Nephron (organoid): ENCODE measurements at regions not wholly inside any gene's neighbourhood (a gene's known extent, or its start where the extent isn't known, plus 50 kb on each side); places are given as distances from the start of the nearest gene placed in this dataset.

Source experiments
- H3K27ac Mint-ChIP-seq, 3 experiments: 2 replicates each; pipeline ENCODE4 v1.8.0; 2020; ENCODE audit warnings: mixed read lengths in 3 of 3, mild to moderate bottlenecking in 2 of 3, moderate library complexity in 1 of 3
- H3K27me3 Mint-ChIP-seq: 2 replicates; pipeline ENCODE4 v1.8.0; 2021; ENCODE audit warnings: low read depth, mild to moderate bottlenecking, moderate library complexity, mixed read lengths
- H3K36me3 Mint-ChIP-seq: 2 replicates; pipeline ENCODE4 v1.8.0; 2020; ENCODE audit warnings: low read depth, mixed read lengths
- H3K4me1 Mint-ChIP-seq: 2 replicates; pipeline ENCODE4 v1.8.0; 2020; ENCODE audit warnings: mixed read lengths
- H3K4me3 Mint-ChIP-seq, 3 experiments: 2 replicates each; pipeline ENCODE4 v1.8.0; 2020; ENCODE audit warnings: mild to moderate bottlenecking in 3 of 3, mixed read lengths in 3 of 3, moderate library complexity in 2 of 3
- H3K9me3 Mint-ChIP-seq: 2 replicates; pipeline ENCODE4 v1.8.0; 2020; ENCODE audit warnings: mixed read lengths
- CTCF ChIP-seq, 3 experiments: fragments of 200-600 bp; sonication (generic); IDR thresholded peaks; one replicate each; pipeline ENCODE4 v1.5.0; 2021; ENCODE audit warnings: antibody characterized with exemption in 3 of 3; ENCODE audit not compliant: unreplicated experiment in 3 of 3

- no peak overlapping the region for H3K4me3 Mint-ChIP-seq
Measured at GRCh38 chr5:159480849-159481248, 150.6 kb upstream of the IL12B start.

DNA sequence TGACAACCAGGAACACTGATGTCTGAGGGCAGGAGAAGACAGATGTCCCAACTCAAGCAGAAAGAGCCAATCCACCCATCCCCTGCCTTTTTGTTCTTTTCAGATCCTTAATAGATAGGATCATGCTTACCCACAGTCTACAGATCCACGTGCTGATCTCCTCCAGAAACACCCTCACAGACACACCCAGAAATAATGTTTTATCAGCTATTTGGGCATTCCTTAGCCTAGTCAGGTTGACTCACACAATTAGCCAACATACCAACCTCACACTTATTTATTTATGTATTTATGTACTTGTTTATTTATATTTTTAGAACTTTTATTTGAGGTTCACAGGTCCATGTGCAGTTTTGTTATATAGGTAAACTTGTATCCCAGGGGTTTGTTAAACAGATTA is 151.5 kb upstream of the IL12B start:
- no peaks in the 10 kb centered on the region for H3K4me1 Mint-ChIP-seq
- H3K36me3 Mint-ChIP-seq, result no peaks in the 10 kb centered on the region
- no peaks in the 10 kb centered on the region for H3K9me3 Mint-ChIP-seq
- H3K27me3 Mint-ChIP-seq, result peaks cover 12% of the 10 kb centered on the region
- TF ChIP-seq CTCF (IDR thresholded peaks at IDR 0.05; ENCODE audit: unreplicated experiment in 3 of 3), result no peak
- no peak overlapping the region for H3K4me3 Mint-ChIP-seq
- no peak overlapping the region for H3K27ac Mint-ChIP-seq

More at GRCh38 chr5:159480849-159481248, 150.6 kb upstream of the IL12B start:
- H3K27me3 Mint-ChIP-seq, result peaks cover 12% of the 10 kb centered on the region
- no peaks in the 10 kb centered on the region for H3K36me3 Mint-ChIP-seq
- H3K9me3 Mint-ChIP-seq, result no peaks in the 10 kb centered on the region
- H3K27ac Mint-ChIP-seq, result no peak overlapping the region
- TF ChIP-seq CTCF (IDR thresholded peaks at IDR 0.05; ENCODE audit: unreplicated experiment in 3 of 3), result no peak
- no peaks in the 10 kb centered on the region for H3K4me1 Mint-ChIP-seq

GRCh38 chr5:159486836-159487235 is 156.5 kb upstream of the IL12B start:
- no peak for TF ChIP-seq CTCF (IDR thresholded peaks at IDR 0.05; ENCODE audit: unreplicated experiment in 3 of 3)
- H3K27ac Mint-ChIP-seq, result no peak overlapping the region
- H3K9me3 Mint-ChIP-seq, result no peaks in the 10 kb centered on the region
- no peaks in the 10 kb centered on the region for H3K36me3 Mint-ChIP-seq
- H3K27me3 Mint-ChIP-seq, result peaks cover 7% of the 10 kb centered on the region
- no peaks in the 10 kb centered on the region for H3K4me1 Mint-ChIP-seq
- no peak overlapping the region for H3K4me3 Mint-ChIP-seq

DNA sequence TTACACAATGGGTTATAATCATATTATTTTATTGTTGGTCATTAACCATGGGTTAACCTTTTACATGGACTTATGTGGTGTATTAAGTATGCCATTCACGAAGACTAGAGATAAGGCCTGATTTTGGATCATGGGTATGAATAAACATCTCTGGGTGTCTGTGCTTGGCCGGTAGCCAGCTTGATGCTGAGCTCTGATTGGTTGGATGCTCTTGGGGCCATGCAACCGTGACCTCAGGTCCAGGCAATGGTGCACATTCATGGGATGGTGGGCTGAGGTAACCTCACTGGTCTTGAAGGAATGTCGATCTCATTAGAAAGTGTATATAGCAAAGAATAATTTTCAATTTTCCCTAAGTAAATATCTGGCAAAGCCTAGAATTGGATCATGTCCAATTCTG is 158.2 kb upstream of the IL12B start:
- Mint-ChIP-seq H3K27me3 (peaks cover 7% of the 10 kb centered on the region), H3K4me1 (no peaks in the 10 kb centered on the region), H3K27ac (no peak overlapping the region), H3K9me3 (no peaks in the 10 kb centered on the region), H3K36me3 (no peaks in the 10 kb centered on the region), H3K4me3 (no peak overlapping the region)
- TF ChIP-seq CTCF (IDR thresholded peaks at IDR 0.05; ENCODE audit: unreplicated experiment in 3 of 3), result no peak

DNA sequence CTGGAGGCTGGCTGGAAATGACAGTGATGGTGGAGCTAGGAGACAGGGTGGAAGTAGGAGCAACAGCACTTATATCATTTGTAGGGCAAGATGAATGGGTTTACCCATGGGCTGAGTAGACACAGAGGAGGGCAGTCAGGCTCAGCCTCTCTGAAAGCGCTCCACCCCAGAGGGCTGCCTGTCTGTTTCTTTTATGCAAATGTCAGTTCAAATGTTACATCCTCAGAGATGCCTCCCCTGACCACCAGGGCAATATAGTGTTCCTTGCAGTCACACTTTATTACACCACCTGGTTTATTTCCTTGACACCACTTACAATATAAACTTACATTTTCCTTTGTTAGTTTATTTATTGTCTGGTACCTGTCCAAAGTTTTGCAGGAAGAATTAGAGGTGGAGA is 159.5 kb upstream of the IL12B start:
- Mint-ChIP-seq H3K4me3 (no peak overlapping the region), H3K27me3 (peaks cover under 1% of the 10 kb centered on the region), H3K4me1 (no peaks in the 10 kb centered on the region), H3K27ac (no peak overlapping the region), H3K9me3 (no peaks in the 10 kb centered on the region), H3K36me3 (no peaks in the 10 kb centered on the region)
- no peak for TF ChIP-seq CTCF (IDR thresholded peaks at IDR 0.05; ENCODE audit: unreplicated experiment in 3 of 3)

DNA sequence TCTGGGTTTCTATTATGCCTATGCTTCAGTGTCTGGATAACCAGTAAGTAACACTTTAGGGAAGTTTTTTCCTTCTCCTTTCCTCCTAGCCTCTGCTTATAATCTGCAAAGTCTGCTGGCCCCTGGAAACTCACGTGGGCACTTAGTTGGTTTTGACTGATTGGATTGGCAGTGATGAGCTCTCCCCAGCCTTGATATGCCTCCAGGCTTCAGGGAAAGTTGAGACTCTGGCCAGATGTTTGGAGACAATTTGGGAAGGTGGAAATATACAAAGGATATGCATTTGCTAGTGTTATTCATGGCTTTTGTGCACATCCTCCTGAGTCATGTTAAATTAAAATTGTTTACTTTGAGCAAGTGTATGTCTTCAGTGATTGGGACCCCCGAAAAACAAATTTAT is 160.2 kb upstream of the IL12B start:
- no peak overlapping the region for H3K27ac Mint-ChIP-seq
- no peak overlapping the region for H3K4me3 Mint-ChIP-seq
- no peaks in the 10 kb centered on the region for H3K36me3 Mint-ChIP-seq
- no peak for TF ChIP-seq CTCF (IDR thresholded peaks at IDR 0.05; ENCODE audit: unreplicated experiment in 3 of 3)
- H3K9me3 Mint-ChIP-seq, result no peaks in the 10 kb centered on the region
- no peaks in the 10 kb centered on the region for H3K4me1 Mint-ChIP-seq
- no peaks in the 10 kb centered on the region for H3K27me3 Mint-ChIP-seq
